ENCODE measurements at regions not wholly inside any gene's neighbourhood (a gene's known extent, or its start where the extent isn't known, plus 50 kb on each side); places are given as distances from the start of the nearest gene placed in this dataset.
"Not testable (repeated sequence)": the region's sequence is repeated elsewhere in the genome, so short reads cannot be mapped to it uniquely, and the experiment has no call there.

GRCh38 chr10:71084061-71084817, 128.1 kb upstream of the UNC5B start:
- no peak for DNase-seq (ENCODE audit: low spot score)

DNA sequence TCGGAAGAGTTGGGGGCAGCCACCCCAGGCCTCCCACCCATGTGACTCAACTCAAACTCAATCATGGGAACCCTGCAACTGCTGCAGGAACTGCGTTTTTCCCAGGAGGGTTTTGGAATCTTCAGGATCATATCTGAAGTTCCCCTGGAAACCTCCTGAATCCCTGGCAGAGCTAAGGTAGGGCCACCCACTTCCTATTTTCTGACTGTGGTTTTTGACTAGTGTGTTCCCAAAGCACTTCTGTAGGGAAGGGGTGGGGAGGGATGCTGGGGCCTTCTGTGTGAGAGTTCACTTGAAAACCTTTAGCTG, 127.6 kb upstream of the UNC5B start:
- no peak for DNase-seq (ENCODE audit: low spot score)

GRCh38 chr10:71085689-71086438, 126.5 kb upstream of the UNC5B start:
- DNase-seq (ENCODE audit: low spot score): no peak

DNA sequence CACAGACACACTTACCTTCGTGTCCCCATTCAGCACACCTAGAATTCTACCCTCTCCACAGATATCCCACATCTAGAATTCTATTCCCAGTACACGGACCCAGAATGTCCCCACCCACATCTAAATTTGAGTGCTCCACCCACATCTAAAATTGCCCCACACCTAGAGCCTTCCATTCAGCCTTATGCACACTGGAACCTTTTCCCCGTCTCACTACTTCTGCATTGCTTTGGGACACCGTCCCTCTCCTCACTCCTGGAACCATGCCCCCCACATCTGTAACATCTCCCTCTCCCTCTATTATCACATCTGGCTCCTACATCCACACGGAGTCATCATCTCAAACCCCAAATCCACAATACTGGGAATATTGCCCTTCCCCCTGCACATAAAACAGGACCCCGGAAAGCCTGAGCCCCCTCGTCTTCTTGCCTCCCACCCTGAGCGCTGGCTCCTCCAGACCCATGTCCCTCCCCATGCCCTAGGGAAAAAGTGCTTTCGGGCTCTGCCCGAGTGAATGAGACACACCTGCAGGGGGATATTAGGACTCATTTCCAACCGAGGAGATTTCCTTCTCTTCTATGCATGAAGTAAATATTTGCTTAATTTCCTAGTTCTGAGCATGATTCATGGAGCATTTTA, 125.8 kb upstream of the UNC5B start:
- DNase-seq (ENCODE audit: low spot score): no peak

- DNase-seq (ENCODE audit: low spot score): no peak
These were observed 124.7 kb upstream of the UNC5B start for GRCh38 chr10:71087622-71088021.

GRCh38 chr10:71088054-71088453, 124.3 kb upstream of the UNC5B start:
- DNase-seq (ENCODE audit: low spot score): peak; percentile 30

- not testable (repeated sequence) for DNase-seq (ENCODE audit: low spot score)
These were observed 123.8 kb upstream of the UNC5B start for GRCh38 chr10:71088578-71088977.

DNA sequence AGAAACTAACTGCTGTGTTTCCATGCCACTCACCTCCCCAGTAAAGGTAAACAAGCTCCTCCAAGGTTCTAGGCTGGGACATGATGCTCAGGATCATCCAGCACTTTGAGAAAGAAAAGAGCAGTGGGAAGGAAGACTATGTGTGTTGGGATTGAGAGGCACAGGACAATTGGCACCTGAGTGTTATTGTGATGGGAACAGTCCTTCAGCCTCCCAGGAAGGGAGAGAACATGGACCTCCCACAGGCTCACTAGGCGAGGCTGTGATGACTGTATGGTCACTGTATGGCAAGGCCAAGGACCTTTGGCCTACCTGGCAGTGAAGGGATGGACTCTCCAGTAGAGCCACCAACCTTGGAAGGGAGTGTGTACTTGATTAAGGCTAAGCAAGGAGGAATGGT, 123.2 kb upstream of the UNC5B start:
- no peak for DNase-seq (ENCODE audit: low spot score)

- no peak for DNase-seq (ENCODE audit: low spot score)
These were observed 122.0 kb upstream of the UNC5B start for GRCh38 chr10:71090330-71090729.

DNA sequence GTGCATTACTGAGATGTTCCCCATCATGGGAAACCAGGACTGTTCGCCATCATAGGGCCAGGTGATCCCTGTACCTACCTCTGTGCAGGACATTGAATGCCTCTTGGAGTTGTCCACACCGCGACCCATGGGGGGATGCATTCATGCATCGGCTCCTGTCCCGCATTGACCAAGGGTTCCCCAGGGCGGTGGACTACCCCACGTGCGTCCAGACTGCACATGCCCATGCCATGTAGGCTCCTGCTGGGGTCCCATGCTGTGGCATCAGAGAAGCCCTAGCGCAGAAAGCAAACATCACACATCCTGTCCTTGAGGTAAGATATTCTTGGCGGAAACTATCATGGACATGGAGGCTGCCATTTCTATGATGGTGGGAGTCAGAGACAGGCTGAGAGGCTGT, 121.6 kb upstream of the UNC5B start:
- no peak for DNase-seq (ENCODE audit: low spot score)

DNA sequence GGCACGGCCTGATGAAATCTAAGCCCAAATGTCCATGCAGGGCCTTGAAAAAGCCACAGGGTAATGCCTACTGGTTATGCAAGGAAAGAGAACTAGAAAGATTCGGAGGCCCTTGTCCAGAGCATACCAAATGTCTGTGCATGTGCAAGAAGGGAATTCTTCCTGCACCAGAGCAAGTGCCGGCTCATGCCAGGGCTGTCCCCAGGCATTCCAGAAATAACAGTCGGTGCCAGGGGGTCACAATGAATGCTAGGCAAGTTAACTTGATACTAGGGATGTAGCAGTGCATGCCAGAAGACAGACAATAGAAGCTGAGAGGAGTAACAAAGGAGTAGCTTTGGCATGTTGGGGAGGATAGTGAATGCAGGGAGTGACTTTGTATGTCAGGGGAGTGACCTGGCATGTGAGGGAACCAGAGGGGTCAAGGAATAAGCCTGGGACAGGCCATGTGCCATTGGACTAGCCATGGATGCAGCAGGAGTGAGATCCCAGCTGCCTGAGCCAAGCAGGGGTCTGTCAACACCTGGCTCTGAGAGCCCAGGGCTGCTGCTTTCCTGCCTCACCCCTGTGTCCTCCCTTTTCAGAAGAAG, 119.5 kb upstream of the UNC5B start:
- no peak for DNase-seq (ENCODE audit: low spot score)

GRCh38 chr10:71093531-71093930, 118.8 kb upstream of the UNC5B start:
- no peak for DNase-seq (ENCODE audit: low spot score)

DNA sequence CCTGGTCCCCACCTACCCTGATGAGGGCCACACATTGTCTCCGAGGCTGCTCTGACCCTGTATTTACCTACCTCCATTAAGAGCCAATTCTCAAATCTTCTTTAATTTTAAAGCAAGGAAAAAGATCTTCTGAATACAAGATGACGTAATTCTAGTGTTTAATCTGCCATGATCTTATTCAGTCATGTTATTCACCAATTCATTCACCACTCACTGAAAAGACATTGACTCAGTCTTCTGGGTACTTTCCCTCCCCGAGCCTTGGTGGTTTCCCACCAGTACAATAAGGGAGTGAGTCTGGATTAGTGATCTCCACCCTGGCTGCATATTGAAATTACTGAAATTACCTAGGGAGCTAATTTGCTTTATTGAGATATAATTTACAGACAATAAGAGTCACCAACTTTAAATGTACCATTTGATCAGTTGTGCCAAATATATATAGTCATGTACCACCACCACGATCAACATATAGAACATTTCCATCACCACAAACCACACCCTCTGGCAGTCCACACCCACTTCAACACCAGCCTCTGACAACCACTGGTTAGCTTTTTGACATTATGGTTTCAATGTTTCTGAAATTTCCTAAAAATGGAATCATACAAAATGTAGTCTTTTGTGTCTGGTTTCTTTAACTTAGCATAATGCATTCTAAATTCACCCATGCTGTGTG, 117.5 kb upstream of the UNC5B start:
- peak; percentile 30 for DNase-seq (ENCODE audit: low spot score)

DNA sequence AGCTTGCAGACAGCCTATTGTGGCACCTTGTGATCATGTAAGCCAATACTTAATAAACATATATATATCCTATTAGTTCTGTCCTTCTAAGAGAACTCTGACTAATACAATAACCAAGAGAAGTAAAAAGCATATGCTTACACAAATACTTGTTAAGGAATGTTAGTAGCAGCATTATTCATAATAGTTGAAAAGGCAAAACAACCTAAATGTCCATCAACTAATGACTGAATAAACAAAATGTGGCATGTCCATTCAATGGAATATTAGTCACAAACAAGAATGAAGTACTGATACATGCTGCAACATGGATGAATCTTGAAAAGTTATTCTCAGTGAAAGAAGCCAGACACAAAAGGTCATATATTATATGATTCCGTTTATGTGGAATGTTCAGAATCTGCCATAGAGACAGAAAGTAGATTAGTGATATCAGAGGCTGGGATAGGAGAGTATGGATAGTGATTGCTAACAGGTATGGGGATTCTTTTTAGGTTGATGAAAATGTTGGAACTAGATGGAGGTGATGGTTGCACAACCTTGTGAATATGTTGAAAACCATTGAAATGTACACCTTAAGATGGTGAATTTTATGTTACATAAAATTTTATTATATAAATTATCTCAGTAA, 112.5 kb upstream of the UNC5B start:
- no peak for DNase-seq (ENCODE audit: low spot score)

DNA sequence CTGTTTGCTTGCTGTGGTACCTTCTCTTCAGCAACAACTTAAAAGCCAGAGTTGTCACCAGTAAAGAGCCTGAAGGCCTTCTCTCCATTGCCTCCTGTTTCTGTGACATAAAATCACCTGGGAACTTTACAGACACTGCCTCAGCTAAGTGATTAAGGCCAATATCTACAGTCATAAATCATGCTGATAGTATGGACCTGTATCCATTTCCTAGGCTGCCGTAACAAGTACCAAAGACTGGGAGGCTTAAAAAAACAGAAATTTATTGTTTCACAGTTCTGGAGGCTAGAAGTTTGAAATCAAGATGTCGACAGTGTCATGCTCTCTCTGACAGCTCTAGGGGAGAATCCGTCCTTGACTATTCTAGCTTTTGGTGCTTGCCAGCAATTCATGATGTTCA, 108.4 kb upstream of the UNC5B start:
- no peak for DNase-seq (ENCODE audit: low spot score)

GRCh38 chr10:71106151-71106550, 106.2 kb upstream of the UNC5B start:
- DNase-seq (ENCODE audit: low spot score): not testable (repeated sequence)

DNA sequence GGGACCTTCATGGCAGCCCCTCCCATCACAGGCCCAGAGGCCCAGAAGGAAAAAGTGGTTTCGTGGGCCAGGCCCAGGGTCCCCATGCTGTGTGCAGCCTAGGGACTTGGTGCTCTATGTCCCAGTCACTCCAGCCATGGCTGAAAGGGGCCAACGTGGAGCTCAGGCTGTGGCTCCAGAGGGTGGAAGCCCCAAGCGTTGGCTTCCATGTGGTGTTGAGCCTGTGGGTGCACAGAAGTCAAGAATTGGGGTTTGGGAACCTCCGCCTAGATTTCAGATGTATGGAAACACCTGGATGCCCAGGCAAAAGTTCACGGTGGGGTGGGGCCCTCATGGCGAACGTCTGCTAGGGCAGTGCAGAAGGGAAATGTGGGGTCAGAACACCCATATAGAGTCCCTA, 105.3 kb upstream of the UNC5B start:
- DNase-seq (ENCODE audit: low spot score): not testable (repeated sequence)

DNA sequence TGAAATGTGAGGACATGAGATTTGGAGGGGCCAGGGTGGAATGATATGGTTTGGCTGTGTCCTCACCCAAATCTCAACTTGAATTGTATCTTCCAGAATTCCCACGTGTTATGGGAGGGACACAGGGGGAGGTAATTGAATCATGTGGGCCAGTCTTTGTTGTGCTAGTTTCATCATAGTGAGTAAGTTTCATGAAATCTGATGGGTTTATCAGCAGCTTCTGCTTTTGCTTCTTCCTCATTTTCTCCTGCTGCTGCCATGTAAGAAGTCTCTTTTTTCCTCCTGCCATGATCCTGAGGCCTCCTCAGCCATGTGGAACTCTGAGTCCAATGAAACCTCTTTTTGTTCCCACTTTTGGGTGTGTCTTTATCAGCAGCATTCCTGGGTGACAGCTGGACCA, 104.3 kb upstream of the UNC5B start:
- DNase-seq (ENCODE audit: low spot score): not testable (repeated sequence)

DNA sequence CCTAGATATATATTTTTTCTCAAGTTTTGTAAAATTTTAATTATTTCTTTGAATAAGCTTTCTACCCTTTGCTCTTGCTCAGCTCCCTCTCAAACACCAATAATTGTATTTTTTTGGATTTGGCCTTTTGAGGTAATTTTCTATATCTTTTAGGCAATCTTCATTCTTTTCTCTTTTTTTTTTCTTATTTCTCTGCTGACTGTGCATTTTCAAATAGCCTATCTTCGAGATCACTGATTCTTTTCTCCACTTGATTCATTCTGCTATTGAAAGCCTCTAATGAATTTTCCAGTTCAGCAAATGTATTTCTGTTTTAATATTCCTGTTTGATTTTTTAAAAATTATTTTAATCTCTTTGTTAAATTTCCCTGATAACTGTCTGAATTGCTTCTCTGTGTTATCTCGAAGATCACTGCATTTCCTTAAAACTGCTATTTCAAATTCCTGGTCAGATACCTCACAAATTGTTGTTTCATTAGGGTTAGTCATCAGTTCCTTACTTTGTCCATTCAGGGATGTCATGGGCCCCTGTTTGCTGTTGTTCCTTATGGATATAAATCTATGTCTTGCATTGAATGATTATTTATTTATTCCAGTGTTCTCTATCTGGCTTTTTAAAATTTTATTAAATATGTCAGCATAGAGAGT, 100.1 kb upstream of the UNC5B start:
- peak; percentile 25 for DNase-seq (ENCODE audit: low spot score)

DNA sequence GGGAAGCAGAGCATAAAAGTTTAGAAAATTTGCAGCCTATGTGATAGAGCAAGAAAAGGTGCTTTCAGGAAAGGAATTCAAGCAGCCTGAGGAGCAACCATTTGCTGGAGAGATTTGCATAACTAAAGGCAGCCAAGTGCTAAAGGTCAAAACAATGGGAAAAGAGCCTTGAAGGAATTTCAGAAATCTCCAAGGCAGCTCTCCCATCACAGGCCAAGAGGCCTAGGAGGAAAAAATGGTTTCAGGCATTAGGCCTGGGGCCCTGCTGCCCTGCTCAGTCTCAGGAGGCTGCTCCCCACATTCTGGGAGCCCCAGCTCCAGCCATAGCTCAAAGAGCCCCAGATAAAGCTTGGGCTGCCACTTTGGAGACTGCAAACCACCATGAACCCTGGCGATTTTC, 95.9 kb upstream of the UNC5B start:
- DNase-seq (ENCODE audit: low spot score): no peak

DNA sequence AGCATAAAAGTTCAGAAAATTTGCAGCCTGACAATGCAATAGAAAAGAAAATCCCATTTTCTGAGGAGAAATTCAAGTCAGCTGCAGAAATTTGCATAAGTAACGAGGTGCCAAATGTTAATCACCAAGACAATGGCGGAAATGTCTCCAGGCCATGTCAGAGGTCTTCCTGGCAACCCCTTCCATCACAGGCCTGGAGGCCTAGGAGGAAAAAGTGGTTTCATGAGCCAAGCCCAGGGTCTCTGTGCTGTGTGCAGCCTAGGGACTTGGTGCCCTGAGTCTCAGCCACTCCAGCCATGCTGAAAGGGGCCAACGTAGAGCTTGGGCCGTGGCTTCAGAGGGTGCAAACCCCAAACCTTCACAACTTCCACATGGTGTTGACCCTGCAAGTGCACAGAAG, 94.8 kb upstream of the UNC5B start:
- DNase-seq (ENCODE audit: low spot score): not testable (repeated sequence)

Data from kidney tubule cell (primary cell).